Myocyte (in vitro differentiated cells): ENCODE measurements at regions not wholly inside any gene's neighbourhood (a gene's known extent, or its start where the extent isn't known, plus 50 kb on each side); places are given as distances from the start of the nearest gene placed in this dataset.

Source experiments
- DNase-seq: peaks from one replicate; pipeline ENCODE4 v3.0.0-alpha.2; 2012; ENCODE audit warnings: low read depth

GRCh38 chr3:106018929-106019550 is 150.2 kb upstream of the CBLB start:
- no peak for DNase-seq

- DNase-seq, result no peak
Observed at GRCh38 chr3:106022913-106023312, 154.1 kb upstream of the CBLB start.

GRCh38 chr3:106025151-106025722 is 156.4 kb upstream of the CBLB start:
- DNase-seq, result peak; percentile 41

GRCh38 chr3:106029954-106030626 is 161.3 kb upstream of the CBLB start:
- DNase-seq, result no peak

GRCh38 chr3:106030627-106030963 is 161.8 kb upstream of the CBLB start:
- DNase-seq, result no peak

- no peak for DNase-seq
Observed at GRCh38 chr3:106032479-106032878, 163.7 kb upstream of the CBLB start.

GRCh38 chr3:106033654-106034053 is 164.8 kb upstream of the CBLB start:
- DNase-seq, result no peak

- DNase-seq, result no peak
Observed at GRCh38 chr3:106034313-106034712, 165.5 kb upstream of the CBLB start.

GRCh38 chr3:106035619-106036018 is 166.8 kb upstream of the CBLB start:
- DNase-seq, result no peak

GRCh38 chr3:106036696-106037095 is 167.9 kb upstream of the CBLB start:
- peak; percentile 81 for DNase-seq

- DNase-seq, result no peak
Observed at GRCh38 chr3:106047221-106047620, 178.4 kb upstream of the CBLB start.

- no peak for DNase-seq
Observed at GRCh38 chr3:106048946-106049481, 180.2 kb upstream of the CBLB start.

GRCh38 chr3:106049821-106050220 is 181.0 kb upstream of the CBLB start:
- DNase-seq, result no peak

- no peak for DNase-seq
Observed at GRCh38 chr3:106056931-106057330, 188.1 kb upstream of the CBLB start.

GRCh38 chr3:106058475-106058874 is 189.7 kb upstream of the CBLB start:
- no peak for DNase-seq

GRCh38 chr3:106059953-106060517 is 191.2 kb upstream of the CBLB start:
- no peak for DNase-seq

- no peak for DNase-seq
Observed at GRCh38 chr3:106063909-106064308, 195.1 kb upstream of the CBLB start.

GRCh38 chr3:106065831-106066230 is 197.0 kb upstream of the CBLB start:
- no peak for DNase-seq

- no peak for DNase-seq
Observed at GRCh38 chr3:106067711-106068110, 198.9 kb upstream of the CBLB start.

- peak; percentile 19 for DNase-seq
Observed at GRCh38 chr3:106068381-106068780, 199.6 kb upstream of the CBLB start.

- DNase-seq, result peak; percentile 9
Observed at GRCh38 chr3:106068795-106069194, 200.0 kb upstream of the CBLB start.

- DNase-seq, result no peak
Observed at GRCh38 chr3:106070187-106070586, 201.4 kb upstream of the CBLB start.
